Gastroesophageal sphincter (tissue), 3 donors: ENCODE measurements at regions not wholly inside any gene's neighbourhood (a gene's known extent, or its start where the extent isn't known, plus 50 kb on each side); places are given as distances from the start of the nearest gene placed in this dataset.

Experiments
- POLR2AphosphoS5 ChIP-seq: sonication (generic); formaldehyde crosslinking; IDR thresholded peaks from one replicate; pipeline ENCODE4 v1.6.1; 2017; ENCODE audit warnings: antibody characterized with exemption
- TF ChIP-seq, protein P1 (sequence below), 4 experiments: fragments of 200-600 bp in 2 of 4; fragments of 450-650 bp in 2 of 4; sonication (generic) in 1 of 4; IDR thresholded peaks; one replicate each; pipeline ENCODE4 v1.5.1; 2017 to 2019; ENCODE audit warnings: antibody characterized with exemption in 4 of 4, mild to moderate bottlenecking in 2 of 4, moderate library complexity in 2 of 4

DNA sequence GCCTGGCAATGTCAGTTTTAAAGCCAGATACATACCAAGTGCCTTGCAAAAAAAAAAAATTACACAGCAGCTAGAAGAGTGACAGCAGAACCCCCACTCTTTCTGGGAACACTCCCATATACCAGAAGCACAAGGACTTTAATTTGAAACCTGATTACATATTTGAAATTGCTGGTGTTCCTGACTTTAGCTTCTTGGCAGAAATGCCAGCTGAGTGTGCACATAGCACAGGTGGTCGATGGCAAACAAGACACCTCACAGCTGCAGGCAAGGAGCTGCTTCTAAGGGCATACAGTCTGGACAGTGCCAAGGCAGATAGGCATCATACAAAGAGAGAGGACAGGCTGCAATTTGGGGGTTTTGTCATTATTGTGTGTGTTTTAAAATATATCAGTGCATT, 150.7 kb upstream of the SGK1 start:
- no peak for TF ChIP-seq POLR2AphosphoS5
- TF ChIP-seq, protein P1, sequence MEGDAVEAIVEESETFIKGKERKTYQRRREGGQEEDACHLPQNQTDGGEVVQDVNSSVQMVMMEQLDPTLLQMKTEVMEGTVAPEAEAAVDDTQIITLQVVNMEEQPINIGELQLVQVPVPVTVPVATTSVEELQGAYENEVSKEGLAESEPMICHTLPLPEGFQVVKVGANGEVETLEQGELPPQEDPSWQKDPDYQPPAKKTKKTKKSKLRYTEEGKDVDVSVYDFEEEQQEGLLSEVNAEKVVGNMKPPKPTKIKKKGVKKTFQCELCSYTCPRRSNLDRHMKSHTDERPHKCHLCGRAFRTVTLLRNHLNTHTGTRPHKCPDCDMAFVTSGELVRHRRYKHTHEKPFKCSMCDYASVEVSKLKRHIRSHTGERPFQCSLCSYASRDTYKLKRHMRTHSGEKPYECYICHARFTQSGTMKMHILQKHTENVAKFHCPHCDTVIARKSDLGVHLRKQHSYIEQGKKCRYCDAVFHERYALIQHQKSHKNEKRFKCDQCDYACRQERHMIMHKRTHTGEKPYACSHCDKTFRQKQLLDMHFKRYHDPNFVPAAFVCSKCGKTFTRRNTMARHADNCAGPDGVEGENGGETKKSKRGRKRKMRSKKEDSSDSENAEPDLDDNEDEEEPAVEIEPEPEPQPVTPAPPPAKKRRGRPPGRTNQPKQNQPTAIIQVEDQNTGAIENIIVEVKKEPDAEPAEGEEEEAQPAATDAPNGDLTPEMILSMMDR (IDR thresholded peaks at IDR 0.05): no peak
